PC-3 (cell line): ENCODE measurements at regions not wholly inside any gene's neighbourhood (a gene's known extent, or its start where the extent isn't known, plus 50 kb on each side); places are given as distances from the start of the nearest gene placed in this dataset.
A peak's percentile ranks its signal among the peaks of the same experiment; 100 is the strongest.

Experiments used
- ATAC-seq: fragments of 200-7000 bp; cut with Tn5 transposase; 2 replicates; pipeline ENCODE4 v1.9.1; 2020; ENCODE audit warnings: mild to moderate bottlenecking, moderate library complexity
- BruUV-seq: library from RNA; stranded (reverse); fragments of 400-500 nt; replicated peaks from 2 replicates; lab custom pipeline; 2021; lab: Mats Ljungman, UMichigan
- CTCF ChIA-PET: fragments of 300-600 bp; sonication (Branson Sonifier 250); formaldehyde crosslinking; loops from one replicate; lab custom pipeline; 2022; ENCODE audit warnings: antibody characterized with exemption; lab: Charles Lee
- POLR2A ChIA-PET: fragments of 300-600 bp; sonication (Branson Sonifier 250); formaldehyde crosslinking; loops from one replicate; lab custom pipeline; 2022; ENCODE audit warnings: antibody characterized with exemption; ENCODE audit not compliant: unreplicated experiment; lab: Charles Lee
- DNase-seq: peaks from one replicate; pipeline ENCODE4 v3.0.0-alpha.2; 2015
- H2AFZ ChIP-seq: fragments of 300-600 bp; sonication (generic); 2 replicates; pipeline ENCODE4 v1.6.0; 2016; ENCODE audit warnings: antibody characterized with exemption, low read length
- H3F3A ChIP-seq: fragments of 300-600 bp; sonication (generic); one replicate; pipeline ENCODE4 v1.6.0; 2017; ENCODE audit warnings: antibody characterized with exemption, low read length, control low read depth, mild to moderate bottlenecking; ENCODE audit not compliant: unreplicated experiment
- H3K27ac ChIP-seq: fragments of 300-600 bp; sonication (generic); 2 replicates; pipeline ENCODE4 v1.5.1; 2016; ENCODE audit warnings: mild to moderate bottlenecking, low read length
- H3K27me3 ChIP-seq: fragments of 300-600 bp; sonication (generic); 2 replicates; pipeline ENCODE4 v1.6.1; 2016; ENCODE audit warnings: low read length, mixed read lengths
- H3K36me3 ChIP-seq: fragments of 300-600 bp; sonication (generic); 2 replicates; pipeline ENCODE4 v1.6.1; 2016; ENCODE audit warnings: low read depth, mixed run types, low read length, mixed read lengths
- H3K4me1 ChIP-seq: fragments of 300-600 bp; sonication (generic); 2 replicates; pipeline ENCODE4 v1.5.1; 2016; ENCODE audit warnings: low read length; ENCODE audit not compliant: insufficient read depth
- H3K4me2 ChIP-seq: fragments of 300-600 bp; sonication (generic); 2 replicates; pipeline ENCODE4 v1.6.0; 2016; ENCODE audit warnings: low read length
- H3K4me3 ChIP-seq: fragments of 300-600 bp; sonication (generic); 2 replicates; pipeline ENCODE4 v1.5.1; 2016; ENCODE audit warnings: mild to moderate bottlenecking, low read length, mixed read lengths
- H3K79me2 ChIP-seq: fragments of 300-600 bp; sonication (generic); 2 replicates; pipeline ENCODE4 v1.6.1; 2017; ENCODE audit warnings: low read length, mixed read lengths
- H3K9ac ChIP-seq: fragments of 300-600 bp; sonication (generic); 2 replicates; pipeline ENCODE4 v1.6.0; 2016; ENCODE audit warnings: mild to moderate bottlenecking, low read length
- H3K9me2 ChIP-seq: fragments of 300-600 bp; sonication (generic); replicated peaks from 2 replicates; pipeline ENCODE4 v1.6.1; 2016; ENCODE audit warnings: mixed run types, low read length, mixed read lengths
- H3K9me3 ChIP-seq: fragments of 300-600 bp; sonication (generic); 2 replicates; pipeline ENCODE4 v1.6.1; 2016; ENCODE audit warnings: low read length, mixed read lengths
- H4K20me1 ChIP-seq: fragments of 300-600 bp; sonication (generic); 2 replicates; pipeline ENCODE4 v1.6.1; 2016; ENCODE audit warnings: low read length, mixed read lengths
- CTCF ChIP-seq: fragments of 300-600 bp; sonication (generic); conservative IDR thresholded peaks from 2 replicates; pipeline ENCODE4 v1.5.1; 2017; ENCODE audit warnings: antibody characterized with exemption, low read depth, mild to moderate bottlenecking, low read length
- EZH2 ChIP-seq: fragments of 300-600 bp; sonication (generic); IDR thresholded peaks from one replicate; pipeline ENCODE4 v1.6.1; 2017; ENCODE audit warnings: antibody characterized with exemption, mild to moderate bottlenecking, low read length; ENCODE audit not compliant: unreplicated experiment
- EZH2phosphoT487 ChIP-seq: fragments of 300-600 bp; sonication (generic); IDR thresholded peaks from 2 replicates; pipeline ENCODE4 v1.6.1; 2018; ENCODE audit warnings: mild to moderate bottlenecking, antibody characterized with exemption, low read length, borderline replicate concordance
- intact Hi-C: fragments of 100-400 bp; cut with micrococcal nuclease; formaldehyde crosslinking; loops from 2 replicates; pipeline ENCODE4 v1.9.0; 2023

- Histone ChIP-seq H3K9me2 (0 out of 2 replicates have a peak, but pooled peaks cover 4% of the 10 kb centered on the region), H3K4me3 (no peak overlapping the region), H3K4me2 (no peak overlapping the region), H3F3A (no peaks in the 10 kb centered on the region), H2AFZ (no peak overlapping the region), H3K79me2 (no peaks in the 10 kb centered on the region), H3K36me3 (no peaks in the 10 kb centered on the region), H3K9ac (no peak overlapping the region), H3K27me3 (peaks cover 50% of the 10 kb centered on the region), H3K4me1 (0 out of 2 replicates have a peak, but pooled peaks cover 3% of the 10 kb centered on the region), H3K9me3 (no peaks in the 10 kb centered on the region), H3K27ac (no peak overlapping the region), H4K20me1 (no peaks in the 10 kb centered on the region)
- ATAC-seq (no peak), DNase-seq (peak; percentile 14)
- intact Hi-C loops = no loop called here
- TF ChIP-seq EZH2phosphoT487 (no peak), EZH2 (no peak)
- POLR2A ChIA-PET = no interaction called here
- BruUV-seq = no TSS peak
- CTCF ChIA-PET = no interaction called here
These were observed 226.5 kb downstream of the PMP22 start for GRCh38 chr17:15038656-15039055.

GRCh38 chr17:15036238-15036637, 228.9 kb downstream of the PMP22 start:
- H3K9ac ChIP-seq = no peak overlapping the region
- H3K79me2 ChIP-seq = no peaks in the 10 kb centered on the region
- H3K27ac ChIP-seq = no peak overlapping the region
- TF ChIP-seq CTCF (no peak), EZH2 (no peak), EZH2phosphoT487 (no peak)
- POLR2A ChIA-PET = no interaction called here
- H3K36me3 ChIP-seq = no peaks in the 10 kb centered on the region
- ATAC-seq (no peak), DNase-seq (no peak)
- no peaks in the 10 kb centered on the region for H3F3A ChIP-seq
- no TSS peak for BruUV-seq
- intact Hi-C loops = no loop called here
- peaks cover 53% of the 10 kb centered on the region for H3K27me3 ChIP-seq
- H3K4me1 ChIP-seq = 0 out of 2 replicates have a peak, but pooled peaks cover 3% of the 10 kb centered on the region
- H3K4me2 ChIP-seq = no peak overlapping the region
- H2AFZ ChIP-seq = no peak overlapping the region
- 0 out of 2 replicates have a peak, but pooled peaks cover 4% of the 10 kb centered on the region for H3K9me2 ChIP-seq
- no peaks in the 10 kb centered on the region for H3K9me3 ChIP-seq
- no peaks in the 10 kb centered on the region for H4K20me1 ChIP-seq
- CTCF ChIA-PET = no interaction called here
- H3K4me3 ChIP-seq = no peak overlapping the region

GRCh38 chr17:15031975-15032374, 233.2 kb downstream of the PMP22 start:
- Histone ChIP-seq H3K4me3 (no peak overlapping the region), H3K9me2 (no peaks in the 10 kb centered on the region), H3K9ac (no peak overlapping the region), H3K36me3 (no peaks in the 10 kb centered on the region), H2AFZ (no peak overlapping the region), H3K79me2 (no peaks in the 10 kb centered on the region), H3K4me2 (no peak overlapping the region), H3K9me3 (no peaks in the 10 kb centered on the region), H3K27me3 (peaks cover 70% of the 10 kb centered on the region), H3F3A (no peaks in the 10 kb centered on the region), H3K4me1 (no peaks in the 10 kb centered on the region), H3K27ac (no peak overlapping the region), H4K20me1 (no peaks in the 10 kb centered on the region)
- intact Hi-C loops = no loop called here
- DNase-seq (no peak), ATAC-seq (no peak)
- ChIA-PET CTCF (no interaction called here), POLR2A (no interaction called here)
- BruUV-seq = no TSS peak
- TF ChIP-seq EZH2phosphoT487 (no peak), EZH2 (no peak), CTCF (no peak)
